Left colon (tissue), 2 donors: ENCODE measurements at regions not wholly inside any gene's neighbourhood (a gene's known extent, or its start where the extent isn't known, plus 50 kb on each side); places are given as distances from the start of the nearest gene placed in this dataset.
A peak's percentile ranks its signal among the peaks of the same experiment; 100 is the strongest.

Experiments
- ATAC-seq: fragments of 200-7000 bp; cut with Tn5 transposase; one replicate; pipeline ENCODE4 v1.9.1; 2020; ENCODE audit warnings: mild to moderate bottlenecking, moderate library complexity
- DNase-seq, 2 donors: peaks; one replicate each; pipeline ENCODE4 v3.0.0-alpha.2; 2020
- intact Hi-C, 2 donors: fragments of 100-400 bp; cut with DNase I in 1 of 2; cut with micrococcal nuclease in 1 of 2; formaldehyde crosslinking; loops; one replicate each; pipeline versions ENCODE4 v1.11.2 to v1.14.0; 2022; cut with DNase I, micrococcal nuclease
- donor health status: DM: no; HTN: no; CAD: no.
- donor health status: DM: yes; HTN: yes; CAD: no.

DNA sequence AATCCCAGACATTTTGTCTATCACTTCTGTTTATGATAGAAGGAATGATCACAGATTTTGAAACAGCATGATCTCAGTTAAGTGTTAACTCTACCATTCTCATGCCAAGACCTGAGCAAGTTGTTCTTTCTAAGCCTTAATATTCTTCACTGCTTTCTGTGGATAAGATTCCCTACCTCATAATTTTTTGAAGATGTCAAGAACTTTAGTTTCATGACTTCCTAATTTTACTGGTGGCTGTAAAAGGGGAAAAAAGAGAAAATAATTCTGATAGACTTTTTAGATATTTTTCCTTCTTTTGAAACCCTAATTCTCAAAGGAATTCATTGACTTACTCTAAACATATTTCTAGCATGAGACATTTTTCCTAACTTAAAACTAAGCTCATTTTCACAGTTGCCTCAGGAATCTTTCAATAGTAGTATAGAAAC lies 520.0 kb upstream of the LUZP2 start:
- ATAC-seq (no peak), DNase-seq (no peak)
- intact Hi-C loops: no loop called here

DNA sequence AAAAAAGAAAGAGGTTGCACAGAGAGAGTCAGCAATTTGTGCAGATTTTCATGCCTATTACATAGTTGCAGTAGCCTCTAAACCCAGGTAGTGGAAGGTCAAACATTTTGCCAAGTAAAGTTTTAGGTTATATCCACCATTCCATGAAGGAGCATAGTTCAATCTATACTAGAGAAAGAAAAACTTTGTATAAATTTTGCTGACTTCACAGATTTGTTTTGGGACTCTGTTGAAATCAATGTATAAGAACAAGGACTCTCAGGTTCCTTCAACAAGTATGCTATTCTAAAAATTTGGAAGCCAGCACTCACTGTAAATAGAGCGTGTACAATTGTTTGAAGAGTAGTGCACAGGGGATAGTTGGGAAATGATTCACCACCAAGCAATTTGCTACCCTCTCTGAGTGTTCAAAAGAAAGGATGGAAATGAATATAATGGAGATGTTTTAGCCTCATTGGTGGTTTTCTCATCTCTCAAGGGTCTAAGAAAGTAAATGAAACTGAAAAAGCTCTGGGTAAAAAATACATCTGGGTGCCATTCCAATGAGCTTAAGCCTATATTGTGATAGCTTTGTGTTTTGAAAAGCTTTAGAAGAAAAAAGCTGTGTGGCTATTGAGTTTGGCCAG lies 508.4 kb upstream of the LUZP2 start:
- intact Hi-C loops: no loop called here
- ATAC-seq: no peak

DNA sequence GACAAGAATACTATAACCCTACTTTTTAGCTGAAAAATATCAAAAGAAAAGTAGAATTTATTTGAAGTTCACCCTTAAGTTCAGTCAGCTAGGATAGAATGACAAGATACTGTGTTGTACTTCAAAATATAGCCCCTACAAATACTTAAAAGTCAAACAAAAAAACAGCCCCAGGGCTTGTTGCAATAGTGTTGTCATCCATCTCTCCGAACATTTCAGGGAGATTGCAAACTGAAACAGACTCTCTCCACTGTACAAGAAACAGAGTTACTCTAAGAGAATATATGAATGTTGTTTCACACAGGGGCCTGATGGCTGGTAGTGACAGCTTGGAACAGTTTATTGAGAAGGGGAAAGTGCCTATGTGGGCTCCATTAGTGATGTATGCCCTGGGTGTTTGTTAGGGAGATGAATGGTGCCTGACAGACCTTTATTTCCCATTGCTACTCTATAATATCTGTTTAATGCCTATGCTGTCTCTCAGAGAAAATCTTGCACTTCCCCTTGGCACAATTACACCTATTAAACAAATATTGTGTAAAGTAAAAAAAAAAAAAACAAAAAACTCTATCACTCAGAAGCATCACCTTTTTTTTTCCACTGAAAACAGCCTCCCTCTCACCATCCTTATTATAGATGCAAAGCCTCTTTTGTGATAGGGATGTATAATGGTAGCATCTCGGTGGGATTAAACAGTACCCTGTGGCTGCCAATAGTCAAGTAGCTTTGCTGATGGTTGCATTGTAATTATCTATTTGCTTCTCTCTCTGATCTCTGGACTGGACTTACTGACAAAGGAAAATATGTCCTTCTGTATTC lies 506.3 kb upstream of the LUZP2 start:
- DNase-seq (no peak), ATAC-seq (no peak)
- intact Hi-C loops: no loop called here

More for the DNA sequence above, 508.4 kb upstream of the LUZP2 start:
- no peak for DNase-seq

DNA sequence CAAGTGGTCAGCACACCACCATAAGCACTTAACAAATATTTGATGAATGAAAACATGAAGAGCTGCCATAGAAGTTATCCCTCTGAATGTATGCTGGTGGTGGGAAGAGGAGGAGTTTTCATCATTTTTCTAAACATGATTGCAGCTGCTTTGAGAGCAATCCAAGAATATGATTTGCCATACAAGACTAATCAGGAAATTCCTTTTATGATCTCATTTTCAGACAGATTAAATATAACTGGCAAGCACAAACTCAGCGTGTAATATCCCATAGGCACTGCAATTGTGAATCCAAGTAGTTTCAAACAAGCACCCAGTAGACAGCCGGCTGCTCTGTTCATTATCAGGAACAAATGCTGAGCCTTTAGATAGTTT lies 505.7 kb upstream of the LUZP2 start:
- DNase-seq (no peak), ATAC-seq (peak; percentile 21)
- intact Hi-C loops: no loop called here

DNA sequence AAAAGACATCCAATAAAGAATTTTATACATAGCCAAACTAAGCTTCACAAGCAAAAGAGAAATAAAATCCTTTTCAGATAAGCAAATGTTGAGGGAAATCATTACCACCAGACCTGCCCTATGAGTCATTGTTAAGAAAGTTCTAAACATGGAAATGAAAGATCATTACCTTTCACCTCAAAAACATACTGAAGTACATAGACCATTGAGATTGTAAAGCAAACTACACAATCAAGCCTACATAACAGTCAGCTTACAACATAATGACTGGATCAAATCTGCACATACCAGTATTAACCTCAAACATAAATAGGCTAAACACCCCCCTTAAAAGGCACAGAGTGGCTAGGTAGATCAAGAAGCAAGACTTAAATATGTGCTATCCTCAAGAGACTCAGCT lies 501.0 kb upstream of the LUZP2 start:
- ATAC-seq: peak; percentile 96
- DNase-seq: no peak
- intact Hi-C loops: no loop called here

DNA sequence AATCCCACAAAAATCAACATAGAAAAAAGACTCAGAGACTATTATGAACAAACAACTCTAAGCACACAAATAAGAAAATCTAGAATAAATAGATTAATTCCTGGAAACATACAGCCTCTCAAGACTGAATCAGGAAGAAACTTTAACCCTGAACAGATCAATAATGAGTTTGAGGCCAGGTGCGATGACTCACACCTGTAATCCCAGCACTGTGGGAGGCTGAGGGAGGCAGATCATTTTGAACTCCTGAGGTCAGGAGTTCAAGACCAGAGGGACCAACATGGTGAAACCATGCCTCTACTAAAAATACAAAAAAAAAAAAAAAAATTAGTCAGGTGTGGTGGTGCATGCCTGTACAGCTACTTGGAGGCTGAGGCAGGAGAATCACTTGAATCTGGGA lies 499.5 kb upstream of the LUZP2 start:
- intact Hi-C loops: no loop called here
- ATAC-seq (peak; percentile 23), DNase-seq (no peak)

DNA sequence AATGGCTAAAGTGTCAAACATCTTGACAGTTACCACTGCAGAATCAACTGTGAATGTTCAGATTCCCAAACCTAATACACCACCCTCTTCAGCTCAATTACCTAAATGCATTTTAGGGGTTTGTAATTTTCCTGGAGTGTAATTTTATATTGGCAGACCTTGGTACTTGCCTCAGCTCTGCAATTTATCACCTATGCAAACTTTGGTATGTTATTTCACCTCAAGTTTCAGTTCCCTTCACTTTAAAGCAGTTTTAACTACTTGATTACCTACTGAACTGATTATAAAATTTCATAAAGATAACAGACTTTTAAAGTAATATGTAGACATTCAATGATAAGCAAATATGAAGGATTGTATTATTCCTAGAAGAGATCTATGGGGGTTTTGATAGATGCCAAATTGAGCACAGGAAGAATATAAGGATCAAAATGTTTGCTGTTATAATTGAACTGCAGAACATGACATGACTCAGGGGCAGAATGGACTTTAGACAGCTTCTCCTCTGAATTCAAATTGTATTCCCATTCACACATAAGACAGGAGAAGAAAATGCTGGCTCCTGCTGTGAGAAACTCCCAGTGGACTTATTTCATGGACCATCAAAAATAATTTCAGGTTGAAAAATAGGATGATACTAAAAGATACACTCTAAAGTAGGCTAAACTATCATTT lies 491.5 kb upstream of the LUZP2 start:
- peak; percentile 88 for ATAC-seq
- intact Hi-C loops: no loop called here
- no peak for DNase-seq

DNA sequence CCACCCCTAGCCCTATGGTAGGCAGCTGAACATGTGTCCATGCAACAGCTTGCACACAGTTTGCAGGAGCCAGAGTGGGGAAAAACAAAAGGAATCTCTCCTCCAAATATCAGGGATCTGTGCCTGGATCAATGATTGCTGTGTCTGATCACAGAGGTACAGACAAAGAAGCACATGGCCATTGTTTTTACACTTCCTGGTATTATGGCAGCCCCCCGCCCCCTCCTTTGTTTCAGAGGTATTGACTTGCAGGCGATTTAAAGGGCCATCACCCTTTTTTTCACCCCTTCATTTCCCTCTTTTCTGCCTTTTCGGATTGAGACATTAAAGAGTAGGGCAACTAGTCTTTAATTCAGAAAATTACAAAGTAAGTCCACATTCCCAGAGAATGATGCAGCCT lies 453.0 kb upstream of the LUZP2 start:
- intact Hi-C loops: no loop called here
- DNase-seq (no peak), ATAC-seq (no peak)

DNA sequence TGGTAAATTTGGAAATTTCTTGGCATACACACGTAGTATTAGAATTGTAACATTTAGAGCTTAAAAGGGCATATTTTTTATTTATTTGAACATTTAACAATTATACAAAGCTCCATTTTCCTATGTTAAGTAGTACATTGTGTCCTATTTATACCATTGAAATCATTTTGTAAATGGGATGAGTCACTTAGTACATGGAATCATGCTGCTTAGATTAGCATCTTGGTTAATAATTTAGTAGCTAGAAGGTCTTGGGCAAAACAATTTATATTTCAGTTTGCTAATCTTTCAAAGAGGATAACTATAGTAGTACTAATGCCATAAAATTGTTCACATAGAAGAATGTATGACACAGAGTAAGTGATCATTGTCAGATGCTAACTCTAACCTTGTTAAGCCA lies 450.1 kb upstream of the LUZP2 start:
- intact Hi-C loops: no loop called here
- no peak for ATAC-seq
- DNase-seq: no peak

DNA sequence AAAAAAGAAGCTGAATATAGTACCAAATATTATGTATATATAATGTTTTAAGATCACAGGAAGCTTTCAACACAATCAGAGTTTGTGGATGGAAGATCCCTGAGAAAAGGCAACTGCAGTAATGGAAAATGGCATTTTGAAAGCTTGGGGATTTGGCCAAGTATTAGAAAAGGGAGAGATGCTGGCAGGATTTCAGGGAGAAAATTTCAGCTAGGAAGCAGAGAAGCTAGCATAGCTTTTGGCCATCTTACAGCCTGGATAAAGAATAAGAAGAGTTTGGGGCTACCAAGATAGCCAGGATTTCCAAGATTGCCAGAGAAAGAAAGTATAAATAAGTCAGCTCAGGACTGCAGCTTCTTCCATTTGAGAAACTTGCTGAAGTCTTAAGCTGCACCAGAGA lies 440.8 kb upstream of the LUZP2 start:
- intact Hi-C loops: no loop called here
- ATAC-seq: no peak
- DNase-seq: no peak

DNA sequence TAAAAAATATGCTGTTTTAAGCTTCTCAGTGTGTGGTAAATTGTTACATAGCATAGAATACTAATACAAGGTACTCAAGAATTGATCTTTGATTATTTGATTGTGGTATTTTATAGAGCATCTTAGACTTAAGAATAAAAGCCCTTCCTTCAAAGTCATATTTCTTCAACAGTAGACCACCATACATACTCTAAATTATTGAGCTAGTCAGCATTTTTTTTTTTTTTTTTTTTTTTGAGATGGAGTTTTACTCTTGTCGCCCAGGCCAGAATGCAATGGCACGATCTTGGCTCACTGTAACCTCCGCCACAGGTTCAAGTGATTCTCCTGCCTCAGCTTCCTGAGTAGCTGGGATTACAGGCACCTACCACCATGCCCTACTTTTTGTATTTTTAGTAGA lies 436.7 kb upstream of the LUZP2 start:
- intact Hi-C loops: no loop called here
- DNase-seq: no peak
- ATAC-seq: no peak

DNA sequence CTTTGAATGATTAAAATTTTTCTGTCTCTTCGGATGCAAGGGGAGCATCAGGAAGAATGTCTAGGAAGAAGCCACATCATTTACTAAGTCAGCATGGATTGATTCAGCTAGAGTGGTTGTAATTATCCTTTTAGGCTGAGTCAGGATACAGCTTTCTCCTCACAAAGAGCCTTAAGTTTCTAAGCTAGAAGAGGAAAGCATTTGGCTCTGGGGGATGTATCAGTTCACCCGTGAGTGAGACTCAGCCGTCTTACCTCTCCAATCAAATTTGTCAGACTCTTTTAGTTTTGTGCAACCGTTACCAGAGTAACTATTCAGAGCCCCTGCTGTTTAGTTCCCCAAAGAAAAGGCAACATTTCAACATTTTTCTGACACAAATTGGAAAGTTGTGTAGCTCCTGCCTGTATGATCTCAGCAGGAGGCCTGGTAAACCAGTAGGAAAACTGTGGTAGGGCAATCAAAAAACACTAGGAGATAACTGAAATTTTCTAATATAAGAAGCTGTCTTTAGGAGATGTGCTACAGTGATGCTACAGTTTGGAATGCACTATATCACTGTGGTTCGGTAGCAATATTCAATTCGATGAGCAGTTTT lies 432.4 kb upstream of the LUZP2 start:
- intact Hi-C loops: no loop called here
- DNase-seq (no peak), ATAC-seq (no peak)

DNA sequence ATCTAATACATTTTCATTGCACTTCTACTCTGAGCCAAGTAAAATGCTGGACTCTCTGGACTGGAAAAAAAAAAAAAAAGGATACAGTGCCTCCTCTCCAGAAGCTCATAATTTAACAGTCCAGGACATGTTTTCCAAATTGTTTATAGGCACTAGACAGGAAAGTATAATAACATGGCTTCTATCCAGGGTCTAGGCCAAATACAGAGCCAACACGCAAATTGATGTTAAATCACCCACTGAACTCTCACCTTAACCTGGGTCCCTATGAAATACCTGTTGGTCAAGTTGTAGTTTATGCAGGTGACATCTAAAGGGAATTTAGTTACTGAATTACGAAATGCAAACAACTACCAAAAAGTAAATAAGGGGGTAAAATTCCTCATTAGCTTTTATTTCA lies 428.7 kb upstream of the LUZP2 start:
- DNase-seq: no peak
- intact Hi-C loops: no loop called here
- ATAC-seq: peak; percentile 92

DNA sequence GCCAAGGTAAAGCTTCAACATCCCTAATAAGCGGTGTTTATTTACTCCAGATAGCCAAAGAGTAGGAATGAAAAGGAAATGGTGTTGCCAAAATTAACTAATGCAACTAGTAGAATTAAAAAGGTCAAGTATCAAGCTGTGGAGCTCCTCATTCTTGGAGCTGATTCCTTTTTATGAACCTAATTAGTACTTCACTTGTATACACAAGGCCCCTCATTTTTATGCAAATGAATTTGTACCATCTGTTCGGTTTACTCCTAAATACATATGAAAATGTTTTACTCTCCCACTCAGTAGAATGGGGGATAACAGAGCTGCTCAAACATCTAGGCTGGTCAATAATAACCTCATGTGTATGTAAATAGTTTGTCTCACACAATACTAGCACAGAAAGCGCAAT lies 426.4 kb upstream of the LUZP2 start:
- DNase-seq (no peak), ATAC-seq (no peak)
- intact Hi-C loops: no loop called here

DNA sequence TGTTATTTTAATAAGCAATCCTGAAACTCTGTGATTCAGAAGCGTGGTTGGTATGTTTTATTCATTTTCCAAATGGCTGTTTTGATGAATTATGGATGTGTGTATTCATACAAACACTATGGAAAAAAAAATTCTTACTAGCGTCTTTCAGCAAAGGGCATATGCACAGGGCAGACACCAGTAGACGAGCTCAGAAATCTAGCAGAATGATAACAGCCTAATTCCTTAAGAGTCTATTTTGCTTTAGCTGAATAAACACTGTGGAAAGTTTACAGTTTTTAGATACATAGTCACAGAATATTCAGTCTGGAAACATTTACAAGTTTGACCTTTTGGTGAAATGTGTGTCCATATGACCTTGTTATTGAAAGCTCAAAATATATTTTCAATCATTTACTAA lies 418.8 kb upstream of the LUZP2 start:
- intact Hi-C loops: no loop called here
- no peak for DNase-seq
- no peak for ATAC-seq

DNA sequence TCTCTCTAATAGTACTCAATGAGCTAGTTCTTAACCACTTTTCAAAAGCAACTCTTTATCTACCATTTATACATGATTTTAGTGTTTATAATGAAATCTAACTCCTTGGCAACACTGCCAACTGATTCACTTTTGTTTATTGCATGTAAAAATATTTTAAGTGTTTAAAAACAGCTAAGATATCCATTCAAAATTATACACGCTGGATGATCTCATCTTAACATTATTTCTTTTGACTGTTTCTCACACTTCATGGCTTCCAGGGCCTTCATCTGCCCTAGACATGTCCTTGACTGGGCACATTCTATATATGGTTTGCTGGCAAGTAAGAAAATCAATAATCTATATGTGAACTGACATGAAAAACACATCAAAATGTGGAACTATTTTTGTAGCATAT lies 414.6 kb upstream of the LUZP2 start:
- ATAC-seq: no peak
- intact Hi-C loops: no loop called here
- no peak for DNase-seq

DNA sequence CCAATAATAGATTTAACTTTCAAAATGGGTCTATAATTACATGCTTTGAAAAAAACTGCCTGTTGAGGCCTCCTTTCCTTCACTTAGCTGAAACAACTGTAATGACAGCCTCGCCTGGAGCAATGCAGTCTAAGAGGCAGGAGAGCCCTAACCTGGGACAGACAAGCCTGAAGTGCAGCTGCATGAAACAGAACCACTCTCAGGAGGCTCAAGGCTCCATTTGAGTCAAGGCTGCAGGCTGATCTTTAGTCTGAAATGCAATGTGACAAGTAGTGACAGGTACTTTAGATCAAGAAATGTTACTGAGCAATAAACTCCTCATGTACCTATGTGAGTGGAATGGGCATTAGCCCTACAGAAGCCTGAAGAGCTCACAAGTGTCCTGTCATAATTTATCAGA lies 414.0 kb upstream of the LUZP2 start:
- DNase-seq (no peak), ATAC-seq (no peak)
- intact Hi-C loops: no loop called here

DNA sequence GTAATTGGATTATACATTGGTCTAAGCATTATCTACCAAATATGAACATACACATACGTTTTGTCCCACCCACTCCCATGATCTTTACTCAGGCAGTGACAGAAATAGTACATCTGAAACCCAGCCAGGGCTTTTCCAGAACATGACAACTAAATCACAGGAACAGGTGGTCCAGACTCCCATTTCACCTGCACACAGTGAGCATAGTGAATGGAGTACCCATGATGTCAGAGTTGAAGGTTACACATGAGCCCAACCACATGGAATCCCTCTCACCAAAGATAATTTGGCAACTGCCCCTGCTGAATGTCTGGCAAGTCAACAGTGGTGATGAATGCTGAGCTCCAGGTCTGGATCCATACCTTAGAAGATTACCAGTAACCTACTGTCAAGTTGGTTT lies 411.9 kb upstream of the LUZP2 start:
- intact Hi-C loops: no loop called here
- DNase-seq (no peak), ATAC-seq (no peak)

DNA sequence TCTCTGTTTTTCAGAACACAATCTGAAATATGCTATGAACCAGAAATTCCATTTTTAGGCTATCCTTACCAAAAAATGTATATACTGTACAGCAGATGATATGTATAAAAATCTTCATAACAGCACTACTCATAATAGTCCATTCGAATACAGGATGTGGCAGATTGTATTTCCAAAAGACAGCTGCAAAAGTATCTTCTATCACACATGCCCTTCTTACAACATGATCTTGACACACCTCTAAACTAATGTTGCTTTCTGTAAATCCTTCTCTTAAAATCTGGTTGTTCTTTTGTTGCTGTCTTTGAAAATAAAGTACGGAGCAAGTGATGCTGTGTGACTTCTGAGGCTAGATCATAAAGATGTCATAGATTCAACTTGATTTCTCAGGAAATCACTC lies 409.9 kb upstream of the LUZP2 start:
- ATAC-seq (no peak), DNase-seq (no peak)
- intact Hi-C loops: no loop called here

DNA sequence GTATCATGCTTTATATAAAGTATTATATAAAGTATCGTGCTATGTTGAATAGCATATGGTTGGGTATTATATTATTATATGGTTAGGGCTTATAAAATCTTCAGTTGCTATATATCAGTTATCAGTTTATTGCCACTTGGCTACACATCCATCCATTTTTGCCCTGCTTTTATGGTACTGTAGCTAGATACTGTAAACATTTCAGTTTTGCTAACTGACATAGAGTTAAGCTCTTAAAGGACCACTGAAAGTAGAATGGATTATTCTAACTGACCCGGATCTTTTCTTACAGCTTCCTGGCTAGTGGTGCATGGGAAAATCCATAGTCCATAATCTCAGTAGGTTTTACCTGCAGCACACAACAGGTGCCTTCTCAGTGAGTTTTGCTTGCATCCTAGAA lies 405.3 kb upstream of the LUZP2 start:
- ATAC-seq (peak; percentile 99), DNase-seq (no peak)
- intact Hi-C loops: no loop called here
